Stimulated activated CD4-positive, alpha-beta T cell treated with anti-CD3 and anti-CD28 coated beads, Interleukin-15, amount 100 ng/mL, for 1 hour (primary cell): ENCODE measurements at regions not wholly inside any gene's neighbourhood (a gene's known extent, or its start where the extent isn't known, plus 50 kb on each side); places are given as distances from the start of the nearest gene placed in this dataset.

Experiments
- DNase-seq, 2 donors: peaks; one replicate each; pipeline ENCODE4 v3.0.0-alpha.2; 2020; ENCODE audit warnings: low read depth in 1 of 2, low spot score in 1 of 2

DNA sequence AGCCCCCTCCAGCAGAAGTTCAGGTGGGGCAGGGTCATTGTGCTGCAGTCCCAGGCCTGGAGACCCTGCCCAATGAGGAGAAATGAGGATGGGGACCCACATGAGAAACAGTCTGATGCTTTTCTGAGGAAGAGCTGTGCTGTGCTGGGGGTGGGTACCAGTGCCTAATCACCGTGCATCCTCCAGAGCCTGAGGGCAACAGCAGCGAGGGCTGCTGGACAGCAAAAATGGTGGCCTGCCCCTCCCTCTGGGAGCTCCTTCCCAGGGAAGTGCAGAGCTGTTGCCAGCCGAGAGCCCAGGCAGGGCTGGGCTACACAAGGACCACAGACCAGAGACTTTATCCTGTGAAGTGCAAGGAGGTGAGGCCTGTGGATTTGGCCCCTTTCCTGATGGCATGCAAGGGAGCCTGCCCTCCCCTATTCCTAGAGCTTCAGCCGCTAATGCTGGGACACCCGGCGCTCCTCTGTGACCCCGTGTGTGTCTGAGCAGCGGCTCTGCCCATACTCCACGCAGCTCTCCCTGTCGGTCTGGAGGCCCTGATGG, 134.8 kb downstream of the DSEL start:
- no peak for DNase-seq

- no peak for DNase-seq
Observed at GRCh38 chr18:67380867-67381266, 135.7 kb downstream of the DSEL start.

DNA sequence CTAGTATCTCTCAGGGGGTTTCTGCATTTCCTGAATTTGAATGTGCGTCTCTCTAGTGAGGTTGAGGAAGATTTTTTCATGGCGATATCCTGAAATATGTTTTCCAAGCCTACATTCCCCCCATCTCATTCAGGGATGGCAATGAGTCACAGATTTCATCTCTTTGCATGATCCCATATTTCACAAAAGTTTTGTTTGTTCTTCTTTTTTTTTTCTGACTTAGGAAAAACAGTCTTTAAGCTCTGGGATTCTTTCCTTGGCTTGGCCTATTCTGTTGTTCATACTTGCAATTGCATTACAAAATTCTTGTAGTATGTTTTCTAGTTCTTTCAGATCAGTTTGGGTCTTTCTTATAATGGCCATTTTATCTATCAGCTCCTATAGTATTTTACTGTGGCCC, 136.5 kb downstream of the DSEL start:
- no peak for DNase-seq

DNA sequence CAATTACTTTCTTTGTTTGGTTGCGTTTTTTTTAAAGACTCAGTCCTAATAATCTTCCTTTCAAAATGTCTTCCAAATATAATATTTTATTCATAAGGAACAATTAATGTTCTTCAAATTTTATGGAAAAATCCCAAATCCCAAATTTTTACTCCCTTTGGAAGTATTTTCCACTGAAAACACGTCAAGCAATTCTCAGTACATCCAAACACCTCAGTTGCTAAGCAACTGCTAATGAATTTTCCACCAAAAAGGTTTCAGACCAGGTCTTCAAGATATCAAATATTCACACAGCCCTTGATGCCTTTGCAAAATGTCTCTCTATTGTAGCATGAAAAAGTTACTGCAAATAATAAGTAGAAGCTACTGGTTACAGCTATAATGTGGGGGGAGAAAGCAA, 140.1 kb downstream of the DSEL start:
- no peak for DNase-seq

- DNase-seq: no peak
Observed at GRCh38 chr18:67373636-67374035, 142.9 kb downstream of the DSEL start.

DNA sequence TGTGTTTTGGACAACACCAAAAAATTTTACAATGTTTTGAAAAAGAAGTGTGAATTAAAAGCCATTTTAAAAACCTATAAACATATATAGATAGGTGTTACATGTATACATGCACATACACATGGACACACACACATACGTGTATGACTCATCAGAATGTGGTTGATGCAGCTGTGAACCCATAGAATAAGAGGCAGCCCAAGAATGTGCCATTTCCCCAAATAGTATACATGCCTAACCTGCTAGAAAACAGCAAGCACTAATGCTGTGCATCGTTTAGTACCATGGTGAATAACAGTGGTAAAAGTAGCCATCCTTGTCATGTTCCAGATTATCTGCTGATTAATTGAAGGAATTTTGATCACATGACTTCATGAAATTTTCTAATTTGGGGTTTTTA, 149.0 kb downstream of the DSEL start:
- no peak for DNase-seq

DNA sequence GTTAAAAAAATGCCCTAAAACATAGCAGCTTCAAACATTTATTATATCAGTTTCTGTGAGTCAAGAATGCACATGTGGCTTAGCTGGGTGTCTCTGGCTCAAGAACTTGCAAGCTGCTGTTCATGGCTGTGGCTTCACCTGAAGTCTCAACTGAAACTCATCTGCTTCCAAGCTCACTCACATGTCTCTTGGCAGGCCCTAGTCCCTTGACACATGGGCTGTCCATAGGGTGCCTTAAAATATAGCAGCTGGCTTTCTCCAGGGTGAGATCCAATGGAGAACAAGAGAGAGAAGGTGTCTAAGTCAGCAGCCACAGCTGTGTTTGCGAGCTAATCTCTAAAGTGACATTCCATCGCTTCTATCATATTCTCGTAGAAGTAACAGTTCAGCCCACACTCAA, 152.8 kb downstream of the DSEL start:
- no peak for DNase-seq

GRCh38 chr18:67362906-67363305, 153.6 kb downstream of the DSEL start:
- DNase-seq: no peak

DNA sequence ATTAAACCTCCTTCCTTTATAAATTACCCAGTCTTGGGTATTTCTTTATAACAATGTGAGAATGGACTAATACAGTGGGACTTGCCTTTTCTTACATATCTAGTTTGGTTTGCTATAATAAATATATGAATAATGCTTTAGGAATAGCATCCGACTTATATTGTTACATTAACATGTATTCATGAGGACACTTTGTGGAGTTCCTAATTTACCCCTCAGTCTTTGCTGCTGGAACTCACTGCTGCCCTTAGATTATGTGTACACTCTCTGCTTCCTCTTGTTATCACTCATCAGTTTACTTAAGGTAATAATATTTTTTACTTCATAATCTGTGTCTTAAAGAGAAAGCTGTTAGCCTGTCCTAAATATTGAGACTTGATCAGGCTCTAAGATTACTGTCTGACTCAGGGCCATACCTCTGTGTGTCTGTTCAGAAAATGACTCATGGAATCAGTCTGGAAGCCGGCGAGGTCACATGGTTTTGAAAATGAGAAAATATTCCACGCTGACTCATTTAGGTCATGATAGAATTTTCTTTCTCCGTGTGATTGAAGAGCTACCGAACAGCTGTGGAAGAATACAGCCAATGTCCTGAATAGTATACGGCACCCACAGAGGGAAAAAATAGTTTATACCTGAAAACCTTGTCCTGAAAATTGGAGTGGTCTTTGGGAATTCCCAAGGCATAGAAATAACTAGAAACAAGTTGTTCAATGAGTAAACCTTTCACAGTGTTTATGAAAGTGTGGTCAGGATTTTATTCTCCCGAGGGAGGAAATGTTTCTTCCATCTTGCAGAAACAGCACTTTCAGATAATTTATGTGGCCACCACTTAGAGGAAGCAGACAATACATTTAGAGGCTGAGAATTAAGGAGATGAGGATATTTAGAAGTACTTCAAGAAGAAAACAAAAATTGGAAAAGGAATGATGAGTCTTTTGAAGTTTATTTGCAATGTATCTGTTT, 156.4 kb downstream of the DSEL start:
- DNase-seq: no peak

GRCh38 chr18:67358947-67359346, 157.6 kb downstream of the DSEL start:
- DNase-seq: no peak

DNA sequence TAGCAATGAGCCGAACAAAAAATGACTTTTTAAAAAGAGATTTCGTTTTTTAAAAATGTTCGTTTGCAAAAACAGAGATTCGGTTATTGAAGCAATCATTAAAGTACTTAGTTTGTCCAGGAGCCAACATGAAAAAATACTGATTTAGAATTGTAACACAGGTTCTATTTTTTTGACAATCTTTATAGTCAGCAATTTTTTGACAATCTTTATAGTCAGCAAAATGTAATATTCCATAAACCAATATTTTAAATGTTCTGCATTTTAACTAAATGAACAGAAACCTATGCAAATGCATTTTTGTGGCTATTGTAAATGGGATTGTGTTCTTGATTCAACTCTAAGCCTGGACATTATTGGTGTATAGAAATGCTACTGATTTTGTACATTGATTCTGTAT, 161.8 kb downstream of the DSEL start:
- DNase-seq: no peak

- no peak for DNase-seq
Observed at GRCh38 chr18:67354091-67354490, 162.4 kb downstream of the DSEL start.

GRCh38 chr18:67347438-67347837, 169.1 kb downstream of the DSEL start:
- DNase-seq: no peak

GRCh38 chr18:67342159-67342558, 174.4 kb downstream of the DSEL start:
- DNase-seq: no peak

DNA sequence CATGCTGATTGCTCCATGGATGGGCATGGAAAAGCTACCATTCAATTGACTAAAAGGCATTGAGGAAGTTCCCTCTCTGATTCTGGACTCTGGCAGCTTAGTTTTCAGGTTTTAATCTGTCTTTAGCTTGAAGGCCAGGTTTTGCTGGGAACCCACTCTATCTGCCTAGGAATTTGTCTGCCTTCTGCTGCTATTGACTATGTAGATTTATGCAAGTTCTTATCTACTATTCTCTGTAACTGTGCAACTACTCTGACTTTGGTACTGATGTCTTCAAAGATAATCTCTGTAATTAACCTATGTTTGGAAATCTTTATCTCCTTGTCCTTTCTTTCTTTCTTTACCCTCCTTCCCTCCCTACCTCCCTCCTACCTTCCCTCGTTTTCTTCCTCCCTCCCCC, 178.8 kb downstream of the DSEL start:
- no peak for DNase-seq

GRCh38 chr18:67331857-67332256, 184.7 kb downstream of the DSEL start:
- no peak for DNase-seq

- DNase-seq: no peak
Observed at GRCh38 chr18:67319109-67319508, 197.4 kb downstream of the DSEL start.

GRCh38 chr18:67318651-67319050, 197.9 kb downstream of the DSEL start:
- no peak for DNase-seq

GRCh38 chr18:67310826-67311225, 205.7 kb downstream of the DSEL start:
- DNase-seq: no peak

GRCh38 chr18:67308819-67309218, 207.7 kb downstream of the DSEL start:
- DNase-seq: no peak

DNA sequence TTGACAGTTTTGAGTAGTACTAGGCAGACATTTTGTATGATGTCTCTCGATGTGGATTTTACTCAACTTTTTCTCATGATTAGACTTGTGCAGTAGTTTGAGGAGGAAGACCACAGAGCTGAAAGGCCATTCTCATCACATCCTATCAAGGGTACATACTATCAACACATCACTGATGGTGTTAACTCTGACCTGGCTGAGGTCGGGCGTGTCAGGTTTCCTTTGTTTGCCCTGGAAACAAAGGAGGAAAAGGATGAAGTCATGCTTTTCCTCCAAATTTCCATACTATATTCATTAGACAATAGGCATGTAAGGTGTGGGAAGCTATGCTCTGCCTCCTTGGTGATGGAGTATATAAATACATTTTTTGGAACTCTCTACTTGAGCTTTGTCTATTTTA, 211.1 kb downstream of the DSEL start:
- DNase-seq: no peak

GRCh38 chr18:67302043-67302442, 214.5 kb downstream of the DSEL start:
- DNase-seq: no peak

DNA sequence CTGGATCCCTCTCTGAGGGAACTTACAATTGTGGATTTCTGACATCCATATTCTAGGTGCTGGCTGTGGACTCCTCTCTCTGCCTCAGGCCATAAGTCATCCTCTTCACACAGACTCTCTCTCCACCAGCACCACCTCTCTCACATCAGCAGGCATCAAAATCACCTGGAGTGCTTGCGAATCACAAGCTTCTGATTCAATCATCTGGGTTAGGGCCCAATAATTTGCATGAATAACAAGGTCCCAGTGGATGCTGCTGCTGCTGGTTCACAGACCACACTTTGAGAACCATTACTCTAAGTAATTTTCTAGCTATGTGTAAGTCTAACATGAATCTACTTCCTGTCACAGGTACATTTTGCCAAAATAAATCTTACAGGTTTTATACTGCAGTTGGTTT, 214.9 kb downstream of the DSEL start:
- no peak for DNase-seq
